SK-N-SH treated with all-trans-retinoic acid at 6 μM for 48 hours (cell line): ENCODE measurements at regions not wholly inside any gene's neighbourhood (a gene's known extent, or its start where the extent isn't known, plus 50 kb on each side); places are given as distances from the start of the nearest gene placed in this dataset.

Source experiments
- ATAC-seq: fragments of 200-7000 bp; cut with Tn5 transposase; 3 replicates; pipeline ENCODE4 v1.9.1; 2020; ENCODE audit warnings: mild to moderate bottlenecking, moderate library complexity
- ARNTL ChIP-seq: fragments of 450-650 bp; formaldehyde crosslinking; IDR thresholded peaks from 2 replicates; pipeline ENCODE4 v1.5.0; 2020; ENCODE audit warnings: low read depth, mild to moderate bottlenecking, moderate library complexity, borderline replicate concordance
- BACH2 ChIP-seq: fragments of 250-450 bp; sonication (Bioruptor Pico); IDR thresholded peaks from 2 replicates; pipeline ENCODE4 v1.9.0; 2021; ENCODE audit warnings: mild to moderate bottlenecking, borderline replicate concordance
- CREB5 ChIP-seq: fragments of 250-450 bp; sonication (Bioruptor Pico); IDR thresholded peaks from 2 replicates; pipeline ENCODE4 v1.5.1; 2020; ENCODE audit warnings: low read depth, mild to moderate bottlenecking, moderate library complexity
- CSRNP3 ChIP-seq: fragments of 250-450 bp; sonication (Bioruptor Pico); IDR thresholded peaks from 2 replicates; pipeline ENCODE4 v1.5.1; 2021; ENCODE audit warnings: mild to moderate bottlenecking, moderate library complexity
- ESRRG ChIP-seq: fragments of 250-450 bp; sonication (Bioruptor Pico); IDR thresholded peaks from 2 replicates; pipeline ENCODE4 v1.6.1; 2021; ENCODE audit warnings: mild to moderate bottlenecking
- GLIS3 ChIP-seq: fragments of 250-450 bp; sonication (Bioruptor Pico); IDR thresholded peaks from 2 replicates; pipeline ENCODE4 v1.5.0; 2020; ENCODE audit warnings: mild to moderate bottlenecking, moderate library complexity
- ISL1 ChIP-seq: fragments of 250-450 bp; sonication (Bioruptor Pico); IDR thresholded peaks from 2 replicates; pipeline ENCODE4 v2.1.2; 2022; ENCODE audit warnings: mild to moderate bottlenecking, moderate library complexity
- OSR1 ChIP-seq: fragments of 250-450 bp; sonication (Bioruptor Pico); IDR thresholded peaks from 2 replicates; pipeline ENCODE4 v1.8.0; 2022; ENCODE audit warnings: moderate library complexity, mild to moderate bottlenecking, inconsistent platforms
- PATZ1 ChIP-seq: fragments of 250-450 bp; sonication (Bioruptor Pico); IDR thresholded peaks from 2 replicates; pipeline ENCODE4 v1.8.0; 2020; ENCODE audit warnings: mild to moderate bottlenecking, moderate library complexity, borderline replicate concordance
- POU6F1 ChIP-seq: fragments of 250-450 bp; sonication (Bioruptor Pico); IDR thresholded peaks from 2 replicates; pipeline ENCODE4 v1.8.0; 2021; ENCODE audit warnings: low read depth, mild to moderate bottlenecking, moderate library complexity, borderline replicate concordance
- PPARA ChIP-seq: fragments of 250-450 bp; sonication (Bioruptor Pico); IDR thresholded peaks from 2 replicates; pipeline ENCODE4 v1.5.0; 2020; ENCODE audit warnings: mild to moderate bottlenecking, borderline replicate concordance
- SNAI2 ChIP-seq: fragments of 250-450 bp; sonication (Bioruptor Pico); IDR thresholded peaks from 2 replicates; pipeline ENCODE4 v1.5.0; 2020; ENCODE audit warnings: mild to moderate bottlenecking, moderate library complexity
- TCF4 ChIP-seq: fragments of 250-450 bp; sonication (Bioruptor Pico); IDR thresholded peaks from 2 replicates; pipeline ENCODE4 v1.8.0; 2021; ENCODE audit warnings: mild to moderate bottlenecking, moderate library complexity, borderline replicate concordance
- TOX ChIP-seq: fragments of 250-450 bp; sonication (Bioruptor Pico); IDR thresholded peaks from 2 replicates; pipeline ENCODE4 v1.8.0; 2021; ENCODE audit warnings: mild to moderate bottlenecking, moderate library complexity, borderline replicate concordance
- TSHZ2 ChIP-seq: fragments of 250-450 bp; sonication (Bioruptor Pico); IDR thresholded peaks from 2 replicates; pipeline ENCODE4 v1.5.0; 2020; ENCODE audit warnings: mild to moderate bottlenecking, moderate library complexity
- ZC3H10 ChIP-seq: fragments of 250-450 bp; sonication (Bioruptor Pico); IDR thresholded peaks from 2 replicates; pipeline ENCODE4 v1.5.1; 2021; ENCODE audit warnings: mild to moderate bottlenecking, moderate library complexity
- ZFP3 ChIP-seq: fragments of 250-450 bp; sonication (Bioruptor Pico); IDR thresholded peaks from 2 replicates; pipeline ENCODE4 v1.5.0; 2020; ENCODE audit warnings: mild to moderate bottlenecking, moderate library complexity
- ZNF565 ChIP-seq: fragments of 450-650 bp; formaldehyde crosslinking; conservative IDR thresholded peaks from 2 replicates; pipeline ENCODE4 v1.5.0; 2020; ENCODE audit warnings: low read depth, mild to moderate bottlenecking, moderate library complexity
- ZNF8 ChIP-seq: fragments of 450-650 bp; formaldehyde crosslinking; IDR thresholded peaks from 2 replicates; pipeline ENCODE4 v1.5.0; 2020; ENCODE audit warnings: mild to moderate bottlenecking, moderate library complexity

- ATAC-seq: no peak
- TF ChIP-seq POU6F1 (CRISPR knock-in tag) (no peak), BACH2 (CRISPR knock-in tag) (no peak), CSRNP3 (CRISPR knock-in tag) (no peak), ZFP3 (no peak), ZC3H10 (CRISPR knock-in tag) (no peak), GLIS3 (no peak), SNAI2 (no peak), ZNF8 (CRISPR knock-in tag) (no peak), TCF4 (no peak), ESRRG (CRISPR knock-in tag) (no peak), ZNF565 (CRISPR knock-in tag) (no peak), ARNTL (CRISPR knock-in tag) (no peak), OSR1 (no peak), ISL1 (CRISPR knock-in tag) (no peak), PPARA (CRISPR knock-in tag) (no peak), CREB5 (CRISPR knock-in tag) (no peak)
- TF ChIP-seq, all 23 proteins: peak for 0
These were observed 302.9 kb upstream of the ERBB4 start for GRCh38 chr2:212841460-212841859.

GRCh38 chr2:212832211-212833195 is 293.9 kb upstream of the ERBB4 start:
- ATAC-seq: no peak
- TF ChIP-seq GLIS3 (no peak), ZC3H10 (CRISPR knock-in tag) (no peak), BACH2 (CRISPR knock-in tag) (no peak), TSHZ2 (CRISPR knock-in tag) (no peak), POU6F1 (CRISPR knock-in tag) (no peak), CREB5 (CRISPR knock-in tag) (no peak), PPARA (CRISPR knock-in tag) (no peak), PATZ1 (CRISPR knock-in tag) (no peak), ISL1 (CRISPR knock-in tag) (no peak), SNAI2 (no peak), TOX (CRISPR knock-in tag) (no peak)
